ENCODE measurements at regions not wholly inside any gene's neighbourhood (a gene's known extent, or its start where the extent isn't known, plus 50 kb on each side); places are given as distances from the start of the nearest gene placed in this dataset.

GRCh38 chr11:116112087-116112935 is 608.1 kb upstream of the CADM1 start:
- no peak for DNase-seq (ENCODE audit: low read depth)

GRCh38 chr11:116111546-116111945 is 607.3 kb upstream of the CADM1 start:
- no peak for DNase-seq (ENCODE audit: low read depth)

- DNase-seq (ENCODE audit: low read depth), result no peak
Observed at GRCh38 chr11:116110802-116111201, 606.6 kb upstream of the CADM1 start.

GRCh38 chr11:116110356-116110755 is 606.1 kb upstream of the CADM1 start:
- no peak for DNase-seq (ENCODE audit: low read depth)

GRCh38 chr11:116109228-116109627 is 605.0 kb upstream of the CADM1 start:
- DNase-seq (ENCODE audit: low read depth), result no peak

- DNase-seq (ENCODE audit: low read depth), result no peak
Observed at GRCh38 chr11:116108161-116108560, 603.9 kb upstream of the CADM1 start.

GRCh38 chr11:116107229-116107628 is 603.0 kb upstream of the CADM1 start:
- DNase-seq (ENCODE audit: low read depth), result no peak

- no peak for DNase-seq (ENCODE audit: low read depth)
Observed at GRCh38 chr11:116104498-116105174, 600.4 kb upstream of the CADM1 start.

GRCh38 chr11:116101902-116102301 is 597.7 kb upstream of the CADM1 start:
- no peak for DNase-seq (ENCODE audit: low read depth)

- no peak for DNase-seq (ENCODE audit: low read depth)
Observed at GRCh38 chr11:116100016-116100415, 595.8 kb upstream of the CADM1 start.

GRCh38 chr11:116099541-116099940 is 595.3 kb upstream of the CADM1 start:
- DNase-seq (ENCODE audit: low read depth), result no peak

- DNase-seq (ENCODE audit: low read depth), result no peak
Observed at GRCh38 chr11:116096272-116096995, 592.2 kb upstream of the CADM1 start.

GRCh38 chr11:116093481-116094270 is 589.5 kb upstream of the CADM1 start:
- DNase-seq (ENCODE audit: low read depth), result no peak

GRCh38 chr11:116093065-116093464 is 588.9 kb upstream of the CADM1 start:
- DNase-seq (ENCODE audit: low read depth), result no peak

GRCh38 chr11:116086426-116086825 is 582.2 kb upstream of the CADM1 start:
- DNase-seq (ENCODE audit: low read depth), result no peak

GRCh38 chr11:116085031-116085635 is 580.9 kb upstream of the CADM1 start:
- DNase-seq (ENCODE audit: low read depth), result no peak

GRCh38 chr11:116084511-116084910 is 580.3 kb upstream of the CADM1 start:
- DNase-seq (ENCODE audit: low read depth), result no peak

- no peak for DNase-seq (ENCODE audit: low read depth)
Observed at GRCh38 chr11:116082256-116082655, 578.0 kb upstream of the CADM1 start.

- no peak for DNase-seq (ENCODE audit: low read depth)
Observed at GRCh38 chr11:116079580-116079979, 575.4 kb upstream of the CADM1 start.

- no peak for DNase-seq (ENCODE audit: low read depth)
Observed at GRCh38 chr11:116078101-116078591, 573.9 kb upstream of the CADM1 start.

- DNase-seq (ENCODE audit: low read depth), result no peak
Observed at GRCh38 chr11:116077092-116077491, 572.9 kb upstream of the CADM1 start.

Data from T-helper 22 cell (primary cell).